HG03039 (cell line): ENCODE measurements at regions not wholly inside any gene's neighbourhood (a gene's known extent, or its start where the extent isn't known, plus 50 kb on each side); places are given as distances from the start of the nearest gene placed in this dataset.
"Not testable (repeated sequence)": the region's sequence is repeated elsewhere in the genome, so short reads cannot be mapped to it uniquely, and the experiment has no call there.

Source experiments
- ATAC-seq: cut with Tn5 transposase; IDR thresholded peaks from one replicate; pipeline ENCODE4 v1.9.1; 2021; ENCODE audit warnings: mild to moderate bottlenecking, moderate library complexity; ENCODE audit not compliant: unreplicated experiment

GRCh38 chr5:12910641-12911040, 1006.4 kb upstream of the CTNND2 start:
- ATAC-seq: no peak

GRCh38 chr5:12902611-12903010, 998.4 kb upstream of the CTNND2 start:
- ATAC-seq: no peak

- no peak for ATAC-seq
These were observed 997.5 kb upstream of the CTNND2 start for GRCh38 chr5:12901696-12902095.

- no peak for ATAC-seq
These were observed 991.8 kb upstream of the CTNND2 start for GRCh38 chr5:12896086-12896485.

GRCh38 chr5:12885018-12885417, 980.8 kb upstream of the CTNND2 start:
- ATAC-seq: no peak

GRCh38 chr5:12883395-12883794, 979.1 kb upstream of the CTNND2 start:
- ATAC-seq: no peak

- no peak for ATAC-seq
These were observed 972.5 kb upstream of the CTNND2 start for GRCh38 chr5:12876541-12877298.

- ATAC-seq: no peak
These were observed 966.8 kb upstream of the CTNND2 start for GRCh38 chr5:12870872-12871539.

GRCh38 chr5:12865529-12865928, 961.3 kb upstream of the CTNND2 start:
- ATAC-seq: no peak

GRCh38 chr5:12861886-12862654, 957.8 kb upstream of the CTNND2 start:
- no peak for ATAC-seq

- ATAC-seq: not testable (repeated sequence)
These were observed 951.9 kb upstream of the CTNND2 start for GRCh38 chr5:12856105-12856504.

GRCh38 chr5:12854386-12854785, 950.1 kb upstream of the CTNND2 start:
- no peak for ATAC-seq

- ATAC-seq: no peak
These were observed 947.5 kb upstream of the CTNND2 start for GRCh38 chr5:12851761-12852160.

- no peak for ATAC-seq
These were observed 944.5 kb upstream of the CTNND2 start for GRCh38 chr5:12848709-12849108.

- no peak for ATAC-seq
These were observed 941.4 kb upstream of the CTNND2 start for GRCh38 chr5:12845549-12846159.

- ATAC-seq: no peak
These were observed 936.7 kb upstream of the CTNND2 start for GRCh38 chr5:12840972-12841371.

- no peak for ATAC-seq
These were observed 933.3 kb upstream of the CTNND2 start for GRCh38 chr5:12837592-12837991.

GRCh38 chr5:12825163-12825562, 920.9 kb upstream of the CTNND2 start:
- no peak for ATAC-seq

- ATAC-seq: no peak
These were observed 901.0 kb upstream of the CTNND2 start for GRCh38 chr5:12805165-12805698.

GRCh38 chr5:12799165-12799564, 894.9 kb upstream of the CTNND2 start:
- no peak for ATAC-seq

- no peak for ATAC-seq
These were observed 891.1 kb upstream of the CTNND2 start for GRCh38 chr5:12795333-12795663.
